ENCODE measurements at regions not wholly inside any gene's neighbourhood (a gene's known extent, or its start where the extent isn't known, plus 50 kb on each side); places are given as distances from the start of the nearest gene placed in this dataset.

DNA sequence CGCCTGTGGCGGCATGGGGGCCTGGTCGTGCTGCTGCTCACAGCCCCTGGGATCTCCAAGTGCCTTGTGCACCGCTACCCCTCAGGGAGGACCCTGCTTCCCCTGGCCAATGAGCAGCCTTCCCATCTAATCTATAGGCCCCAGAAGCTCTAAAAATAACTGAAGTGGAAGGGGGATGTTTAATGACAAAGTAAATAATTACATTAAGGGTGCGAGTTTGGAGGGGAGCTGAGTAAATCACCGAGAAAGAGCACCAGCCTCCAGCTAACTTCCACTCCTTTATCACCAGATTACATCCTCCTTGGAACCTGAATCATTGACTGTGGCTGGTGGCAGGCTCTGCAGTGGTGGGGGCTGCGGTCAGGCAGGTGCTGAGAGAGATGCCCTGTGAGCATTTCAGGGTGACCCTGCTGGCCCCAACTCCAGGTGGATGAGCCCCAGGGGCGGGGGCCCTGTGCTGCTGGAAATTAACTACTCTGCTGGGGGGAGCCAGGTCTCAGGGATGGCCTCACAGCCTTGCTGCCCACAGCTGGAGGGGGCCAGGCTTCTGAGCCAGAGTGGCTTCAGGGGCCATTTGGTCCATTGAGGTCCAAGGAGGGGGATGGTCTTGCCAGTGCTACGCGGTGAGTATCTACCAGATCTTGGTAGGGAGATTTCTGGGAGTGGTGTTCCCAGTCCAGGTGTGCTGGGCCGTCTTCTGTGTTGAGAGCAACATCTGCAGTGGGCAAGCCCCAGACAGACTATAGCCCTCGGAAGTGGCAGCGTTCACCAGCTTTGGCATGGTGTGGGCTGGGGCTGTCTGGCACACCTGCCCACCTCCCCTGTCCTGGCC, 74.2 kb downstream of the GLI2 start:
- no peak for TF ChIP-seq CTCF (IDR thresholded peaks at IDR 0.05)
- no peak for DNase-seq (ENCODE audit: low spot score)
- Histone ChIP-seq H3K4me3 (no peak overlapping the region), H3K27ac (no peak overlapping the region)

- H3K4me3 ChIP-seq = no peak overlapping the region
- DNase-seq (ENCODE audit: low spot score) = no peak
- no peak overlapping the region for H3K27ac ChIP-seq
- no peak for TF ChIP-seq CTCF (IDR thresholded peaks at IDR 0.05)
These were observed 75.0 kb downstream of the GLI2 start for GRCh38 chr2:120810639-120811038.

GRCh38 chr2:120812866-120813265, 77.2 kb downstream of the GLI2 start:
- no peak overlapping the region for H3K4me3 ChIP-seq
- no peak overlapping the region for H3K27ac ChIP-seq
- no peak for TF ChIP-seq CTCF (IDR thresholded peaks at IDR 0.05)
- no peak for DNase-seq (ENCODE audit: low spot score)

GRCh38 chr2:120814352-120814751, 78.7 kb downstream of the GLI2 start:
- no peak for DNase-seq (ENCODE audit: low spot score)
- Histone ChIP-seq H3K4me3 (no peak overlapping the region), H3K27ac (no peak overlapping the region)
- TF ChIP-seq CTCF (IDR thresholded peaks at IDR 0.05) = no peak

DNA sequence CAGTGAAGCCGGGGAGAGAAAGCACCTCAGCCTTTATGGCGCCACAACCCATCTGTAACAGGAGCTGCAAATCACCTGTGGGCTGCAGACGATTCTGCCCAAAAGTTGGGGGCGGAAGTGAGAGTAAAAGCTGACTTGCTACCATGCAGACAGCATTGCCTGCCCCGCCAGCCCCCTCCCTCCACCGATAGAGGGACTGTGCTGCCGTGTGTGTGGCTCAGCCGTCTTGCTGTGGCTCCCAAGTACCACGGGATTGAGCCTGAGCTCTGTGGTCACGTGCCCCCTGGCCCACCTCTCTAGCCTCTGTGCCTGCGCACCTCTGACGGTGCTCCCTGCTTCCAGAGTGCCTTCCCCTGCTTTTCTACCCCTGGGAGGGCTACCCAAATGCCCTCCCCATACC, 79.6 kb downstream of the GLI2 start:
- DNase-seq (ENCODE audit: low spot score) = no peak
- TF ChIP-seq CTCF (IDR thresholded peaks at IDR 0.05) = no peak
- Histone ChIP-seq H3K27ac (no peak overlapping the region), H3K4me3 (no peak overlapping the region)

GRCh38 chr2:120817136-120817955, 81.7 kb downstream of the GLI2 start:
- DNase-seq (ENCODE audit: low spot score) = no peak
- no peak overlapping the region for H3K4me3 ChIP-seq
- TF ChIP-seq CTCF (IDR thresholded peaks at IDR 0.05) = no peak
- H3K27ac ChIP-seq = peak overlapping the region in 1 of 2 donors; percentile 74

All from coronary artery (tissue), 2 donors.